ENCODE measurements at regions not wholly inside any gene's neighbourhood (a gene's known extent, or its start where the extent isn't known, plus 50 kb on each side); places are given as distances from the start of the nearest gene placed in this dataset.

GRCh38 chr15:81814882-81815455, 230.8 kb downstream of the MEX3B start:
- no peak overlapping the region for H3K27ac ChIP-seq
- no peak for TF ChIP-seq CTCF (IDR thresholded peaks at IDR 0.05)
- no peak for TF ChIP-seq ZFX (IDR thresholded peaks at IDR 0.05; ENCODE audit: borderline replicate concordance)

GRCh38 chr15:81813215-81813614, 232.6 kb downstream of the MEX3B start:
- TF ChIP-seq CTCF (IDR thresholded peaks at IDR 0.05) (peak; percentile 50), ZFX (IDR thresholded peaks at IDR 0.05; ENCODE audit: borderline replicate concordance) (no peak)
- no peak overlapping the region for H3K27ac ChIP-seq

GRCh38 chr15:81812456-81812855, 233.4 kb downstream of the MEX3B start:
- TF ChIP-seq CTCF (IDR thresholded peaks at IDR 0.05), result no peak
- no peak for TF ChIP-seq ZFX (IDR thresholded peaks at IDR 0.05; ENCODE audit: borderline replicate concordance)
- H3K27ac ChIP-seq, result no peak overlapping the region

- no peak overlapping the region for H3K27ac ChIP-seq
- TF ChIP-seq CTCF (IDR thresholded peaks at IDR 0.05), result no peak
- no peak for TF ChIP-seq ZFX (IDR thresholded peaks at IDR 0.05; ENCODE audit: borderline replicate concordance)
These were observed 234.1 kb downstream of the MEX3B start for GRCh38 chr15:81811736-81812135.

GRCh38 chr15:81809543-81809942, 236.3 kb downstream of the MEX3B start:
- no peak overlapping the region for H3K27ac ChIP-seq
- TF ChIP-seq ZFX (IDR thresholded peaks at IDR 0.05; ENCODE audit: borderline replicate concordance) (no peak), CTCF (IDR thresholded peaks at IDR 0.05) (peak; percentile 71)

GRCh38 chr15:81807806-81808205, 238.0 kb downstream of the MEX3B start:
- no peak overlapping the region for H3K27ac ChIP-seq
- TF ChIP-seq ZFX (IDR thresholded peaks at IDR 0.05; ENCODE audit: borderline replicate concordance) (no peak), CTCF (IDR thresholded peaks at IDR 0.05) (no peak)

GRCh38 chr15:81807186-81807585, 238.6 kb downstream of the MEX3B start:
- TF ChIP-seq ZFX (IDR thresholded peaks at IDR 0.05; ENCODE audit: borderline replicate concordance), result no peak
- no peak for TF ChIP-seq CTCF (IDR thresholded peaks at IDR 0.05)
- H3K27ac ChIP-seq, result no peak overlapping the region
